Adrenal gland (tissue), 5 donors: ENCODE measurements at regions not wholly inside any gene's neighbourhood (a gene's known extent, or its start where the extent isn't known, plus 50 kb on each side); places are given as distances from the start of the nearest gene placed in this dataset.

Source experiments
- POLR2A ChIP-seq, 2 donors: fragments of 450-650 bp; IDR thresholded peaks; one replicate each; pipeline ENCODE4 v1.6.1; 2017; ENCODE audit warnings: antibody characterized with exemption in 2 of 2, mild to moderate bottlenecking in 2 of 2, moderate library complexity in 1 of 2
- TF ChIP-seq, protein P1 (sequence below), 6 experiments: fragments of 450-650 bp in 4 of 6; fragments of 200-600 bp in 2 of 6; sonication (generic) in 1 of 6; IDR thresholded peaks; 1 replicate in 5 of 6; 2 replicates in 1 of 6; pipeline versions ENCODE4 v1.5.1 to v1.8.0; 2016 to 2021; ENCODE audit warnings: antibody characterized with exemption in 6 of 6, mild to moderate bottlenecking in 2 of 6, moderate library complexity in 1 of 6
- donor health status: DM: no; HTN: no; CAD: no.

DNA sequence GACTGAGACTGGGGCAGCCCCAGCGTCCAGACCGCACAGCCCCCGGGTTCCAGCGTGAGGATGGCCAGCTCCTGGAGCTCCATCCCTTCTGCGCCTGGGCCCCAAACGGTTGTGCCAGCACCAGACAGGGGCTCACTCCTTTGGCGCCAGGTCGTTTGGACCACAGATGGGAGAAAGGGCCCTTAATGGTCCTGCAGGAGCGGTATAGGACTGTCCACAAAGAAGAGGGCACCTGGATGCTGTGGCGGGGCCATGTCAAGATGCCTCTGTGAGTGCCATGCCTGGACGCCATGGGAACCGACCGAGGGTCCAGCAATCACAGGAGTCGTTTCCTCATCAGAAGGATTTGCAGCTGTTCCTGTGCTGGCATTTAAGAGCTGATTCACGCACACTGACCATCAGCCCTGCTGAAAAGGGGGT, 82.7 kb downstream of the DLL1 start:
- TF ChIP-seq, protein P1, sequence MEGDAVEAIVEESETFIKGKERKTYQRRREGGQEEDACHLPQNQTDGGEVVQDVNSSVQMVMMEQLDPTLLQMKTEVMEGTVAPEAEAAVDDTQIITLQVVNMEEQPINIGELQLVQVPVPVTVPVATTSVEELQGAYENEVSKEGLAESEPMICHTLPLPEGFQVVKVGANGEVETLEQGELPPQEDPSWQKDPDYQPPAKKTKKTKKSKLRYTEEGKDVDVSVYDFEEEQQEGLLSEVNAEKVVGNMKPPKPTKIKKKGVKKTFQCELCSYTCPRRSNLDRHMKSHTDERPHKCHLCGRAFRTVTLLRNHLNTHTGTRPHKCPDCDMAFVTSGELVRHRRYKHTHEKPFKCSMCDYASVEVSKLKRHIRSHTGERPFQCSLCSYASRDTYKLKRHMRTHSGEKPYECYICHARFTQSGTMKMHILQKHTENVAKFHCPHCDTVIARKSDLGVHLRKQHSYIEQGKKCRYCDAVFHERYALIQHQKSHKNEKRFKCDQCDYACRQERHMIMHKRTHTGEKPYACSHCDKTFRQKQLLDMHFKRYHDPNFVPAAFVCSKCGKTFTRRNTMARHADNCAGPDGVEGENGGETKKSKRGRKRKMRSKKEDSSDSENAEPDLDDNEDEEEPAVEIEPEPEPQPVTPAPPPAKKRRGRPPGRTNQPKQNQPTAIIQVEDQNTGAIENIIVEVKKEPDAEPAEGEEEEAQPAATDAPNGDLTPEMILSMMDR (IDR thresholded peaks at IDR 0.05): no peak
- TF ChIP-seq POLR2A (IDR thresholded peaks at IDR 0.05): no peak
